ENCODE measurements at regions not wholly inside any gene's neighbourhood (a gene's known extent, or its start where the extent isn't known, plus 50 kb on each side); places are given as distances from the start of the nearest gene placed in this dataset.

DNA sequence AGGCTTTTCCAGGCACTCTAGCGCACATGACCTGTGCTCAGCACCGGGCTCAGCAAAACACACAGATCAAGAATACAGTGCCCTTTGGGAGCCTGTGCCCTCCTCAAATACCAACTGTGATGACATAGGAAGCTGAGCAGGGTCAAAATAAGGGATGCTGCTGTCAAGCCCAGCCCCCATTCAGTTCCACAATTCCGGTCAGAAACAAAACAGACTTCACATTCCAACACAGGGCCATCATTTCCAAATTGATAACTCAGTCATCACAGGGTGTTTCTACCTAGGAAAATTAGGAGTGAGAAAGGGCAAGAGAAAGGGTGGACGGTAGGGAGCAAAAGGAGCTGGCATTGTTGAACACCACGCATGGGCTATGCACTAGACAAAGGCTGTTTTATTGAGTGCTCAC is 158.4 kb upstream of the CCDC54 start:
- TF ChIP-seq CTCF (IDR thresholded peaks at IDR 0.05; ENCODE audit: insufficient read depth, low read length) (no peak), REST (IDR thresholded peaks at IDR 0.05; ENCODE audit: insufficient replicate concordance, low read depth) (no peak), POLR2AphosphoS5 (IDR thresholded peaks at IDR 0.05; ENCODE audit: low read depth) (no peak), SPI1 (IDR thresholded peaks at IDR 0.05; ENCODE audit: borderline replicate concordance, low read depth) (no peak), GABPA (IDR thresholded peaks at IDR 0.05; ENCODE audit: low read depth) (no peak)

Measured in HL-60 (cell line).